GM18502 (cell line): ENCODE measurements at regions not wholly inside any gene's neighbourhood (a gene's known extent, or its start where the extent isn't known, plus 50 kb on each side); places are given as distances from the start of the nearest gene placed in this dataset.

Experiments used
- ATAC-seq: cut with Tn5 transposase; IDR thresholded peaks from one replicate; pipeline ENCODE4 v1.9.1; 2021; ENCODE audit warnings: mild to moderate bottlenecking; ENCODE audit not compliant: unreplicated experiment, poor library complexity

- ATAC-seq: no peak
Observed at GRCh38 chr17:34141590-34141989, 113.5 kb upstream of the CCL2 start.

DNA sequence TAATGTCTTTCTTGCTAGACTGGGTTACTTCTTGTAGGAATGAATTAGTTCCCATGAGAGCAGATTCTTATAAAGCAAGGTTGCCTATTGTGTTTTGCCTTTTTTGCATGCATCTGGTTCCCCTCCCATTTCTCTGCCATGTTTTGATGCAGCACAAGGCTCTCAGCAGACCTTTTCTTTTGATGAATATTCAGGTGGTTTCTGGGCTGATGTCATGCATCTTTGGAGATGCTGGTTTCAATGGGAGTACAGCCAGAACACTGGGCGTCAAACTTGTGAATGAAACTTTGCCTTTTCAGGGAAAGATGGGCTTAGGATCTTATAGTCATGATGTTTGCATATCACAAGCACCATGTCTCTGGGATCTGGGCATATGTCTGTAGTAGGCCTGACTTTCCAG is 111.7 kb upstream of the CCL2 start:
- no peak for ATAC-seq

GRCh38 chr17:34146440-34147043 is 108.5 kb upstream of the CCL2 start:
- ATAC-seq: no peak

DNA sequence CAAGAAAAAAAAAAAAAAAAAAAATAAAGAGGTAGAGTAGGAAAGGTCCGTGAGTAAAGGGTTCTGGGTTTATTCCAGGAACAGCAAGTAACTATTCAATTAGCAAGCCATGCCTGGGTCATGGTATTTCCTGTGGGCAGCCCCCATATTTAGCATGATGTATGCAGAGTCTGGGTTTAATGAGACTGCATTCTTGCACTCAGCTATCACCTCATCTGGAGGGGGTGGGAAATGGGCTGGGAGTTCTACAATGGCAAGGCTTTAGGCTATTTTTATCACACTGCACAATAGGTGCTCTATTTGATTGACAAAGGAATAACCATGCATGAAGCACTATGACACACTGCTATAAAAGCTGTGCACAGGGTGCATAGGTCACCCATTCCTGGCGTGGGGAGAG is 104.0 kb upstream of the CCL2 start:
- no peak for ATAC-seq

DNA sequence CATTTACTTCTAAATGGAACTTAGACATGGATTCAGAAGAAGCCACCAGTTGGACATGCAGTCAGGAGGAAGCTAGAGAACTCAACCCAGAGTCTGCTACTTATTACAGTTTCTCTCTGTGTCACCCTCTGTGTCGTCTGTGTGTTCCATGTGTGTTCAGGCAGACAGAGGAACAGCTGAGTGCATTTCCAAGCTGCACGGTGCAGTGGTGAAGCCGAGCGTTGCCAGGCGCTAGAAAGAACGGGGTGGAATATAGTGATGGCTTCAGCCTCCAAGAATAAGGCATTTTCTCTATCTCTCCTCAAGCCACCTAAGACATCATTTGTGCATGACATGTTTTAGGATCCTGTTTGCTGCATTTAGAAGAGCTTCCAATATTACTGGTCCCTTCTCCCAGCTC is 101.1 kb upstream of the CCL2 start:
- no peak for ATAC-seq

- ATAC-seq: no peak
Observed at GRCh38 chr17:34154961-34155730, 99.9 kb upstream of the CCL2 start.

DNA sequence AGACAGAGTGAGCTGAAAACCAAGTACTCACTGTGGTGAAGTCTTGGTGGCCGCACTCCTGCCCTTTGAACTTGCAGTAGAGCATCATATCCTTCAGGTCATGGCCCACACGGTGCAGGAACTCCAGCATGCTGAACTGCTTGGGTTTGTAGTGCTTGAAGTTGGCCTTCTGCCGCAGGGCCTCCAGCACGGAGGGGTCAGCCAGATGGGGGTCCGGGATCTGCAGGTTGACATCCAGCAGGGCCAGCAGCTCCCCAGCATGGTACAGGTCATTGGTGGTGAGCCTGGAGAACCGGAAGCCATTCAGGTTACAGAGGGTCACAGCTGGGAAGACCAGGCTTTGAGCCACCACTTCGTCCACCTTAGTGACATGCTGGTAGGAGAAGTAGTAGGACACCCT is 99.1 kb upstream of the CCL2 start:
- ATAC-seq: no peak

DNA sequence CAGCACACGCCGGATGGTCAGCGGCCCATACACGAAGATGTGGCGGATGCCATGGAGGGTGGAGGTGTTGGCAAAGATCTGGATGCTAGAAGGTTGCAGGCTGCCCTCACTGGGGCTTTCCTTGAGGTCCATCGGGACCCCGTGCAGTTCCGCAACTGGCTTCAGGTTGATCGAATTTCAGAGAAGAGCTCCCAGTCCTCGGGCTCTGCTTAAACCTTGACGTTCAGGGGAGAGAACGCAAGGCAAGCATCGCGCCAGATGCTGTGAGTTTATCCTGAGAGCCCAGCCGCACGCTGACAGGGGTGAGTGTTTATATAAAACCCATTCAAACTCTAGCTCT is 98.7 kb upstream of the CCL2 start:
- ATAC-seq: no peak

GRCh38 chr17:34156741-34157589 is 98.1 kb upstream of the CCL2 start:
- ATAC-seq: no peak

GRCh38 chr17:34161690-34162089 is 93.4 kb upstream of the CCL2 start:
- ATAC-seq: no peak

GRCh38 chr17:34163123-34163522 is 92.0 kb upstream of the CCL2 start:
- ATAC-seq: no peak

- ATAC-seq: no peak
Observed at GRCh38 chr17:34163646-34164045, 91.4 kb upstream of the CCL2 start.

GRCh38 chr17:34164837-34165236 is 90.2 kb upstream of the CCL2 start:
- no peak for ATAC-seq

GRCh38 chr17:34166352-34166751 is 88.7 kb upstream of the CCL2 start:
- no peak for ATAC-seq

DNA sequence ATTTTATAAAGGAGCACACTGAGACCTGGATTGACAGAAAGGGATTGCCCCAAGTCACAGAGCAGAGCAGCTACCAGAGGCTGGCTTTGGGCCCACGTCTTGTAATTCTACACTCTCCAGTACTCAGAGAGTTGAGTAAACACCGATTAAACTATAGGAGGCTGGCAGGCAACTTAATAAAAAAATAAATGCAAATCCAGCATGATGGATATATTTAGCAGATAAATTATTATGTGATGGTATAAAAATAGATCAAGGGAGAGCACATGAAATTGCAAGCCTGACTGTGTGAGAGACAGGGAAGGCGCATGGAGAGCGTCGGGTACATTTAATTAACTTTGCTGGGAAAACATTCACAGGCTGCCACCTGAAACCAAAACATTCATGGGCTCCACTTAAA is 87.7 kb upstream of the CCL2 start:
- ATAC-seq: no peak

DNA sequence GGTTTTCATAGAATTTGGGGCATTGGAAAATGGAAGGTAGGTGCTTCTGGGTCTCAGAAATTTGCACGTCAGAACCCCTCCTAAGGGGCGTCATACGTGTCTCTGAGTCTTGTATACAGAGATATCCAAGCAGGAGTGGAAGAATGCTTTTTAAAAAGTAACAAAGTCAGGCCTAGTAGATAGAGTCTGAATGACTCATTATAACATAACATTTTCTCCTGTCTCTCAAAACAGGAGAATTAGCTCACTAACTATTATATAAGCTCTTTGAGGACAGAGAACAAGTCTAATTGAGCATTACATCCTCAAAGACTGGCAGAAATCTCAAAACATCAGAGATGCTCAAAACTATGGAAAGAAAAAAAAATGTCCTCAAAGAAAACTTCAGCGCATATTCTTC is 86.1 kb upstream of the CCL2 start:
- ATAC-seq: no peak

GRCh38 chr17:34169496-34169895 is 85.6 kb upstream of the CCL2 start:
- ATAC-seq: no peak

DNA sequence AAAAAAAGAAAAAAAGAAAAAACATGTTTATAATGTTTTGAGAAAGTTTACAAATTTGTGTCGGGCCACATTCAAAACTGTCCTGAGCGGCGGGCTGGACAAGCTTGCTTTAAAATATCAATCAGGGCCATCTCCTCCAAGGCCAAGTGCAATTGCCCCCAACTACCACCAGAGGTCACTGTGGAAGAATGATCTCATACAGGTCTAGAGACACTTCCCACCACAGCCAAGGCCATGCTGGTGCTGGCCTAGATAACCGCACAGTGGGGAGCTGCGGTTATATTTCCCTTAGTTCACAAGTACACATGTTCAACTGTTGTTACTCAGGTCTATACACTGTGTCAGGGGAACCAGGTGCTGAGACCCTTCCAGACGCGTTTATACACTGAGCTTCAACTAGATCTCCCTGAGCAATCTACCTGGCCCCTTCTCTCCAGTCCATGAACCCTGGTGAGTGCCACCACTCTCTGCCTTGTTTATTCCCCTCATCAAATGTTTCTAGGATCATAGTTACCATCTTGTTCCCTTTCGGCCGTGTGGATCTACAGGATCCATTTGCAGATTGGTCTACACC is 83.8 kb upstream of the CCL2 start:
- ATAC-seq: no peak

DNA sequence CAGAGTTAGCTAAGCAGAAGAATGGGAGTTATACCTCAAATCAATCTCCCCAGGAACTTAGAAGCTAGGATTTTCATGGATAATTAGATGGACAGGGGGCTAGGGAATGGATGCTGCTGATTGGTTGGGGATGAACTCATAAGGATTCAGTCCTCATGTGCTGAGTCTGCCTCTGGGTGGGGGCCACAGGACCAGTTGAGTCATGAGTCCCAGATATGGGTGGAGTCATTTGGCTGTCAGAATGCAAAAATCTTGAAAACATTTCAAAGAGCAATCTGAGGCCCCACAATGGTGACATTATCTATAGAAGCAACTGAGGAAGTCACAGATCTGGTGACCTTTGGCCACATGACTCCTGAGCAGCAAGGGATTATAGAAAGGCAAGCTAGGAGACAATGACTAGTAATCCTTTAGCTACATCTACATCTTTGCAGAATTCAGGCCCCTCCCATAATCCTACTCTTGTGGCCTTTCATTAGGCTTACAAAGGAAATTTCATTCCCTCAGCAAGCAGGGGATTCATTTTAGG is 82.6 kb upstream of the CCL2 start:
- no peak for ATAC-seq

DNA sequence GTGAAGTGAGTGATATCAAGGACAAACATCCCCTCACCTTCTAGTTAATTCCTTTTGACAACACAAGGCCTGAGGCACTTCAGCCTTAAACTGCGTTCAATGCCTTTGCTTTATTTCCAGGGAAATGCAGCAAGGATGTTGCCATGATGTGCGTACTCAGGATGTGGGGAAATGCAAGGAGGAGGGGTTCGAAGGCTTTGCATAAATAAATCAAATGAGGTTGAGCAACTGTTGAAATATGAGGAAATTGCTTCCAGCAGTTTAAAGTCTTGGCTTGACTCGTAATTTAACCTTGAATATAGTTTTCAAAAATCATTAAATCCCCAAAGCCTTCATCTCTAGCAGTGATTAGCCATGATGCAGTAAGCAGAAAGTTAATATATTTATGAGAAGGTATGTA is 81.8 kb upstream of the CCL2 start:
- no peak for ATAC-seq

DNA sequence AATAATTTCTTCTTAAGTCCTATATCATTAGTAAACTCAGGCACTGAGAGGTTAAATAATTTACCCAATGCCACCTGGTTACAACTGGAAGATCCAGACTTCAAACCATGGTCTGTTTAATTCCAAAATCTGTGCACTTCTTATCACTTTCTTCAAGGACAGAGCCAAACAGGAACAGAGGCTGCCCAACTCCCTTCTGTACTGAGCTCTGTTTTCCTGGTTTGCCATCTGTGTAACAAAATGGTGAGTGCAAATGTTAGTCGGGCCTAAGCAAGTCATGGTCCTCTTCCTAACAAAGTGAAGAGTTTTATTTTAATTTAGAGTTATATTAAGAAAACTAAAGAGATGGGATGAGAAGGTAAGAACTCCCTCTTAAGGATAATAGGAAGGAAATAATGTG is 80.6 kb upstream of the CCL2 start:
- no peak for ATAC-seq
